HFFc6 (cell line): ENCODE measurements at regions not wholly inside any gene's neighbourhood (a gene's known extent, or its start where the extent isn't known, plus 50 kb on each side); places are given as distances from the start of the nearest gene placed in this dataset.

Source experiments
- DNase-seq: peaks from one replicate; pipeline ENCODE4 v3.0.0-alpha.2; 2018
- H3K27ac Mint-ChIP-seq: 2 replicates; pipeline ENCODE4 v1.8.0; 2020; ENCODE audit warnings: mild to moderate bottlenecking, mixed read lengths
- H3K27me3 Mint-ChIP-seq: 2 replicates; pipeline ENCODE4 v1.8.0; 2021; ENCODE audit warnings: mild to moderate bottlenecking, moderate library complexity, mixed read lengths; ENCODE audit not compliant: insufficient read depth
- H3K36me3 Mint-ChIP-seq: 2 replicates; pipeline ENCODE4 v1.8.0; 2021; ENCODE audit warnings: low read depth, mixed read lengths
- H3K4me1 Mint-ChIP-seq: 2 replicates; pipeline ENCODE4 v1.8.0; 2020; ENCODE audit warnings: low read depth, mixed read lengths
- H3K4me3 Mint-ChIP-seq: 2 replicates; pipeline ENCODE4 v1.8.0; 2020; ENCODE audit warnings: mild to moderate bottlenecking, moderate library complexity, mixed read lengths
- H3K9me3 Mint-ChIP-seq: 2 replicates; pipeline ENCODE4 v1.8.0; 2020; ENCODE audit warnings: mild to moderate bottlenecking, mixed read lengths
- CTCF ChIP-seq: fragments of 200-600 bp; sonication (generic); IDR thresholded peaks from 2 replicates; pipeline ENCODE4 v1.5.0; 2021; ENCODE audit warnings: antibody characterized with exemption, mild to moderate bottlenecking

- H3K36me3 Mint-ChIP-seq, result no peaks in the 10 kb centered on the region
- no peak overlapping the region for H3K4me3 Mint-ChIP-seq
- peaks cover 56% of the 10 kb centered on the region for H3K27me3 Mint-ChIP-seq
- H3K4me1 Mint-ChIP-seq, result peaks cover 23% of the 10 kb centered on the region
- no peak overlapping the region for H3K27ac Mint-ChIP-seq
- TF ChIP-seq CTCF, result no peak
- H3K9me3 Mint-ChIP-seq, result peaks cover 6% of the 10 kb centered on the region; the same call in 1 of the 2 replicates
- DNase-seq, result no peak
These were observed 52.9 kb upstream of the VRK1 start for GRCh38 chr14:96744262-96744661.

- Mint-ChIP-seq H3K27ac (no peak overlapping the region), H3K36me3 (no peaks in the 10 kb centered on the region), H3K27me3 (peaks cover 50% of the 10 kb centered on the region), H3K4me3 (no peak overlapping the region), H3K4me1 (peaks cover 23% of the 10 kb centered on the region), H3K9me3 (peaks cover 6% of the 10 kb centered on the region; the same call in 1 of the 2 replicates)
- TF ChIP-seq CTCF, result no peak
- no peak for DNase-seq
These were observed 51.6 kb upstream of the VRK1 start for GRCh38 chr14:96745500-96746051.

- no peak for TF ChIP-seq CTCF
- peaks cover 48% of the 10 kb centered on the region for H3K27me3 Mint-ChIP-seq
- no peak overlapping the region for H3K27ac Mint-ChIP-seq
- no peaks in the 10 kb centered on the region for H3K36me3 Mint-ChIP-seq
- no peak overlapping the region for H3K4me3 Mint-ChIP-seq
- peaks cover 18% of the 10 kb centered on the region for H3K4me1 Mint-ChIP-seq
- peaks cover 6% of the 10 kb centered on the region; the same call in 1 of the 2 replicates for H3K9me3 Mint-ChIP-seq
- DNase-seq, result no peak
These were observed 51.1 kb upstream of the VRK1 start for GRCh38 chr14:96746101-96746500.

- Mint-ChIP-seq H3K27ac (no peak overlapping the region), H3K27me3 (peaks cover 50% of the 10 kb centered on the region), H3K4me3 (no peak overlapping the region), H3K36me3 (no peaks in the 10 kb centered on the region), H3K9me3 (peaks cover 6% of the 10 kb centered on the region; the same call in 1 of the 2 replicates), H3K4me1 (peaks cover 14% of the 10 kb centered on the region)
- no peak for DNase-seq
- TF ChIP-seq CTCF, result no peak
These were observed 50.2 kb upstream of the VRK1 start for GRCh38 chr14:96747006-96747405.
